H9 (cell line): ENCODE measurements at regions not wholly inside any gene's neighbourhood (a gene's known extent, or its start where the extent isn't known, plus 50 kb on each side); places are given as distances from the start of the nearest gene placed in this dataset.

ENCODE experiments used
- DNase-seq: peaks from one replicate; pipeline ENCODE4 v3.0.0-alpha.2; 2017
- H2AFZ ChIP-seq: one replicate; pipeline ENCODE4 v1.6.1; 2013; ENCODE audit warnings: mild to moderate bottlenecking, low read length, control low read depth, moderate library complexity
- H2AK5ac ChIP-seq: 2 replicates; pipeline ENCODE4 v1.6.1; 2013; ENCODE audit warnings: low read length, control low read depth, mixed read lengths; ENCODE audit not compliant: insufficient read length
- H2BK120ac ChIP-seq: one replicate; pipeline ENCODE4 v1.6.1; 2013; ENCODE audit warnings: low read depth, mild to moderate bottlenecking, low read length, control low read depth, inconsistent platforms; ENCODE audit not compliant: poor library complexity, severe bottlenecking
- H2BK12ac ChIP-seq: 2 replicates; pipeline ENCODE4 v1.6.1; 2013; ENCODE audit warnings: low read length, control low read depth, mixed read lengths, low read depth; ENCODE audit not compliant: insufficient read length
- H2BK15ac ChIP-seq: 2 replicates; pipeline ENCODE4 v1.6.1; 2013; ENCODE audit warnings: low read depth, low read length, control low read depth
- H2BK20ac ChIP-seq: one replicate; pipeline ENCODE4 v1.6.1; 2013; ENCODE audit warnings: low read depth, mild to moderate bottlenecking, low read length, control low read depth, inconsistent platforms; ENCODE audit not compliant: poor library complexity, severe bottlenecking
- H2BK5ac ChIP-seq: 2 replicates; pipeline ENCODE4 v1.6.1; 2013; ENCODE audit warnings: low read length, control low read depth, mixed read lengths; ENCODE audit not compliant: insufficient read length
- H3K14ac ChIP-seq: 2 replicates; pipeline ENCODE4 v1.6.1; 2013; ENCODE audit warnings: low read length, control low read depth; ENCODE audit not compliant: insufficient read depth
- H3K18ac ChIP-seq: 2 replicates; pipeline ENCODE4 v1.6.1; 2013; ENCODE audit warnings: low read depth, mild to moderate bottlenecking, mixed read lengths, low read length, control low read depth; ENCODE audit not compliant: insufficient read length
- H3K23ac ChIP-seq: 2 replicates; pipeline ENCODE4 v1.6.1; 2013; ENCODE audit warnings: low read length, control low read depth, mixed read lengths, low read depth; ENCODE audit not compliant: insufficient read length
- H3K23me2 ChIP-seq: 2 replicates; pipeline ENCODE4 v1.6.1; 2013; ENCODE audit warnings: low read depth, mild to moderate bottlenecking, mixed read lengths, low read length, control low read depth; ENCODE audit not compliant: insufficient read length, poor library complexity, severe bottlenecking
- H3K27ac ChIP-seq: 2 replicates; pipeline ENCODE4 v1.5.1; 2013; ENCODE audit warnings: low read length, control low read depth, mixed read lengths, low read depth; ENCODE audit not compliant: insufficient read length
- H3K27me3 ChIP-seq: 2 replicates; pipeline ENCODE4 v1.6.1; 2013; ENCODE audit warnings: low read length, control low read depth, inconsistent platforms; ENCODE audit not compliant: insufficient read depth
- H3K4ac ChIP-seq: 2 replicates; pipeline ENCODE4 v1.6.1; 2013; ENCODE audit warnings: low read depth, mild to moderate bottlenecking, control low read depth, inconsistent platforms, low read length, moderate library complexity
- H3K4me1 ChIP-seq: 2 replicates; pipeline ENCODE4 v1.6.1; 2013; ENCODE audit warnings: low read length, control low read depth, inconsistent platforms; ENCODE audit not compliant: insufficient read depth
- H3K4me2 ChIP-seq: 2 replicates; pipeline ENCODE4 v1.6.1; 2013; ENCODE audit warnings: low read length, control low read depth, mixed read lengths; ENCODE audit not compliant: insufficient read length, insufficient read depth
- H3K56ac ChIP-seq: 2 replicates; pipeline ENCODE4 v1.6.1; 2013; ENCODE audit warnings: low read depth, mild to moderate bottlenecking, mixed read lengths, low read length, control low read depth; ENCODE audit not compliant: insufficient read length
- H3K79me1 ChIP-seq: 2 replicates; pipeline ENCODE4 v1.6.1; 2013; ENCODE audit warnings: low read depth, mild to moderate bottlenecking, moderate library complexity, low read length, control low read depth, inconsistent platforms; ENCODE audit not compliant: insufficient read depth, poor library complexity, severe bottlenecking
- H3K79me2 ChIP-seq: 2 replicates; pipeline ENCODE4 v1.6.1; 2013; ENCODE audit warnings: low read length, control low read depth, inconsistent platforms; ENCODE audit not compliant: insufficient read depth
- H3K9ac ChIP-seq: 2 replicates; pipeline ENCODE4 v1.6.1; 2013; ENCODE audit warnings: low read length, control low read depth, mixed read lengths; ENCODE audit not compliant: insufficient read length; ENCODE audit errors: extremely low read depth
- H3K9me3 ChIP-seq: one replicate; pipeline ENCODE4 v1.6.1; 2013; ENCODE audit warnings: low read depth, low read length, inconsistent platforms; ENCODE audit not compliant: control insufficient read depth
- H3T11ph ChIP-seq: one replicate; pipeline ENCODE4 v1.6.1; 2013; ENCODE audit warnings: mild to moderate bottlenecking, low read length, control low read depth, inconsistent platforms
- H4K20me1 ChIP-seq: one replicate; pipeline ENCODE4 v1.6.1; 2013; ENCODE audit not compliant: control insufficient read depth, insufficient read length, insufficient read depth
- H4K5ac ChIP-seq: 2 replicates; pipeline ENCODE4 v1.6.1; 2013; ENCODE audit warnings: low read depth, mild to moderate bottlenecking, mixed read lengths, low read length, control low read depth; ENCODE audit not compliant: insufficient read length
- H4K8ac ChIP-seq: replicated peaks from 2 replicates; pipeline ENCODE4 v1.6.1; 2013; ENCODE audit warnings: low read length, control low read depth, mixed read lengths, low read depth; ENCODE audit not compliant: insufficient read length
- H4K91ac ChIP-seq: 2 replicates; pipeline ENCODE4 v1.6.1; 2013; ENCODE audit warnings: low read depth, mild to moderate bottlenecking, moderate library complexity, mixed read lengths, low read length, control low read depth; ENCODE audit not compliant: insufficient read length
- H3K27ac Mint-ChIP-seq, 3 experiments: 2 replicates in 2 of 3; 3 replicates in 1 of 3; pipeline ENCODE4 v1.8.0; 2020 to 2021; ENCODE audit warnings: mixed read lengths in 3 of 3, mild to moderate bottlenecking in 1 of 3, moderate library complexity in 1 of 3
- H3K27me3 Mint-ChIP-seq: 2 replicates; pipeline ENCODE4 v1.8.0; 2021; ENCODE audit warnings: low read depth, mild to moderate bottlenecking, moderate library complexity, mixed read lengths
- H3K36me3 Mint-ChIP-seq, 3 experiments: 2 replicates in 2 of 3; 3 replicates in 1 of 3; pipeline ENCODE4 v1.8.0; 2020 to 2021; ENCODE audit warnings: low read depth in 3 of 3, mixed read lengths in 3 of 3; ENCODE audit not compliant: insufficient read depth in 1 of 3
- H3K4me1 Mint-ChIP-seq, 2 experiments: 2 replicates each; pipeline ENCODE4 v1.8.0; 2020; ENCODE audit warnings: mixed read lengths in 2 of 2
- H3K4me3 Mint-ChIP-seq, 2 experiments: 2 replicates in 1 of 2; 3 replicates in 1 of 2; pipeline ENCODE4 v1.8.0; 2020 to 2021; ENCODE audit warnings: mild to moderate bottlenecking in 2 of 2, mixed read lengths in 2 of 2, moderate library complexity in 1 of 2
- H3K9me3 Mint-ChIP-seq, 2 experiments: 2 replicates in 1 of 2; 3 replicates in 1 of 2; pipeline ENCODE4 v1.8.0; 2020; ENCODE audit warnings: mild to moderate bottlenecking in 2 of 2, mixed read lengths in 2 of 2, moderate library complexity in 1 of 2
- whole genome bisulfite sequencing: extraction: QIAGEN DNeasy Blood & Tissue Kit; methylation state at CpG from one replicate; pipeline ENCODE4 v1.1.7; 2013; ENCODE audit warnings: missing lambda C conversion rate, low lambda C conversion rate, mixed read lengths; ENCODE audit not compliant: insufficient read length; ENCODE audit errors: extremely low coverage; 5-methylcytosine and 5-hydroxymethylcytosine counted together
- TF ChIP-seq, protein P1 (sequence below): fragments of 200-600 bp; sonication (generic); conservative IDR thresholded peaks from 3 replicates; pipeline ENCODE4 v1.8.0; 2021; ENCODE audit warnings: antibody characterized with exemption, mild to moderate bottlenecking

DNA sequence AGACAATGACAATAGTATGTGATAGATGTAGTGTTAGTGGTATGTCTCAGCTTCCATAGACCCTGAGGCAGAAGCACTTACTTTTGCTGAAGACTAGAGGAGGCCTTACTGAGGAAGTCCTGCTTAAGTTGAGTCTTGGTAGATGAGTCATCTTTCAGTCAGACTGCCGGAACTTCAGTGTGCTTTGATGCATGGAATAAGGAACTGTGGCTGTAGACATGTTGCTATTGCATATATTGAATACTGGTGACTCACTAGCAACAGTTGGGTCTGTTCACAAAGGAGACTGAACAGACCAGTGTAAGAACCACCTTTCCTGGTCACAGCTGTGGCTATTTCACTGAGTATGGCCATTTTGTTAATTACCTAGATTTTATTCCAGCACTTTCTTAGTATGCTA, 1000.6 kb downstream of the OLFM4 start:
- Mint-ChIP-seq H3K9me3 (peaks cover 30 to 31% of the 10 kb centered on the region in 2 experiments; a peak in 4 of 5 replicates), H3K4me1 (peaks cover 6 to 7% of the 10 kb centered on the region in 2 experiments; a peak in 2 of 4 replicates), H3K36me3 (peaks cover 12 to 33% (median 28%) of the 10 kb centered on the region in 3 experiments), H3K4me3 (no peak overlapping the region), H3K27ac (peak overlapping the region in 1 of 3 experiments; percentile 26; a peak in 1 of 7 replicates), H3K27me3 (no peaks in the 10 kb centered on the region)
- Histone ChIP-seq H3T11ph (no peak overlapping the region), H3K79me1 (no peaks in the 10 kb centered on the region), H4K91ac (no peak overlapping the region), H3K9ac (no peak overlapping the region), H3K14ac (no peak overlapping the region), H3K56ac (no peak overlapping the region), H2BK120ac (no peak overlapping the region), H4K5ac (no peak overlapping the region), H3K9me3 (peaks cover 10% of the 10 kb centered on the region), H3K4ac (no peak overlapping the region), H3K18ac (no peak overlapping the region), H3K23me2 (no peaks in the 10 kb centered on the region), H3K23ac (no peak overlapping the region), H4K8ac (no peak overlapping the region), H2BK5ac (no peak overlapping the region), H3K4me2 (no peak overlapping the region), H2AFZ (no peak overlapping the region), H2BK15ac (no peak overlapping the region), H2AK5ac (no peak overlapping the region), H3K27ac (no peak overlapping the region), H2BK20ac (no peak overlapping the region), H4K20me1 (no peaks in the 10 kb centered on the region), H3K27me3 (no peaks in the 10 kb centered on the region), H3K4me1 (no peaks in the 10 kb centered on the region), H3K79me2 (no peaks in the 10 kb centered on the region), H2BK12ac (no peak overlapping the region)
- no CpG with 5 or more reads among the region's 1 CpG for WGBS
- DNase-seq: no peak
- TF ChIP-seq, protein P1, sequence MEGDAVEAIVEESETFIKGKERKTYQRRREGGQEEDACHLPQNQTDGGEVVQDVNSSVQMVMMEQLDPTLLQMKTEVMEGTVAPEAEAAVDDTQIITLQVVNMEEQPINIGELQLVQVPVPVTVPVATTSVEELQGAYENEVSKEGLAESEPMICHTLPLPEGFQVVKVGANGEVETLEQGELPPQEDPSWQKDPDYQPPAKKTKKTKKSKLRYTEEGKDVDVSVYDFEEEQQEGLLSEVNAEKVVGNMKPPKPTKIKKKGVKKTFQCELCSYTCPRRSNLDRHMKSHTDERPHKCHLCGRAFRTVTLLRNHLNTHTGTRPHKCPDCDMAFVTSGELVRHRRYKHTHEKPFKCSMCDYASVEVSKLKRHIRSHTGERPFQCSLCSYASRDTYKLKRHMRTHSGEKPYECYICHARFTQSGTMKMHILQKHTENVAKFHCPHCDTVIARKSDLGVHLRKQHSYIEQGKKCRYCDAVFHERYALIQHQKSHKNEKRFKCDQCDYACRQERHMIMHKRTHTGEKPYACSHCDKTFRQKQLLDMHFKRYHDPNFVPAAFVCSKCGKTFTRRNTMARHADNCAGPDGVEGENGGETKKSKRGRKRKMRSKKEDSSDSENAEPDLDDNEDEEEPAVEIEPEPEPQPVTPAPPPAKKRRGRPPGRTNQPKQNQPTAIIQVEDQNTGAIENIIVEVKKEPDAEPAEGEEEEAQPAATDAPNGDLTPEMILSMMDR: no peak
